Activated T-cell treated with anti-CD3 and anti-CD28 coated beads for 24 hours (primary cell): ENCODE measurements at regions not wholly inside any gene's neighbourhood (a gene's known extent, or its start where the extent isn't known, plus 50 kb on each side); places are given as distances from the start of the nearest gene placed in this dataset.

Experiments used
- DNase-seq: peaks from one replicate; pipeline ENCODE4 v3.0.0-alpha.2; 2020; ENCODE audit warnings: low read depth

- DNase-seq = no peak
These were observed 91.5 kb upstream of the BEND6 start for GRCh38 chr6:56863366-56863765.

GRCh38 chr6:56862415-56863175 is 92.3 kb upstream of the BEND6 start:
- no peak for DNase-seq

GRCh38 chr6:56860475-56860874 is 94.4 kb upstream of the BEND6 start:
- DNase-seq = no peak

GRCh38 chr6:56856036-56856580 is 98.8 kb upstream of the BEND6 start:
- no peak for DNase-seq

- no peak for DNase-seq
These were observed 100.8 kb upstream of the BEND6 start for GRCh38 chr6:56854086-56854485.

- DNase-seq = no peak
These were observed 101.4 kb upstream of the BEND6 start for GRCh38 chr6:56853541-56853940.

GRCh38 chr6:56852260-56853010 is 102.5 kb upstream of the BEND6 start:
- no peak for DNase-seq

GRCh38 chr6:56851541-56852259 is 103.2 kb upstream of the BEND6 start:
- no peak for DNase-seq

- DNase-seq = no peak
These were observed 103.8 kb upstream of the BEND6 start for GRCh38 chr6:56851074-56851473.

GRCh38 chr6:56850626-56851025 is 104.3 kb upstream of the BEND6 start:
- no peak for DNase-seq

GRCh38 chr6:56849896-56850295 is 105.0 kb upstream of the BEND6 start:
- DNase-seq = no peak

GRCh38 chr6:56848105-56848504 is 106.8 kb upstream of the BEND6 start:
- DNase-seq = no peak

- no peak for DNase-seq
These were observed 109.9 kb upstream of the BEND6 start for GRCh38 chr6:56845032-56845431.

GRCh38 chr6:56843476-56844349 is 111.2 kb upstream of the BEND6 start:
- DNase-seq = peak; percentile 39

- DNase-seq = no peak
These were observed 112.0 kb upstream of the BEND6 start for GRCh38 chr6:56842686-56843475.

- no peak for DNase-seq
These were observed 113.2 kb upstream of the BEND6 start for GRCh38 chr6:56841751-56842150.

GRCh38 chr6:56841381-56841749 is 113.5 kb upstream of the BEND6 start:
- no peak for DNase-seq

GRCh38 chr6:56840467-56841380 is 114.2 kb upstream of the BEND6 start:
- no peak for DNase-seq

- DNase-seq = no peak
These were observed 115.2 kb upstream of the BEND6 start for GRCh38 chr6:56839533-56840183.
